Tibial nerve (tissue), 4 donors: ENCODE measurements at regions not wholly inside any gene's neighbourhood (a gene's known extent, or its start where the extent isn't known, plus 50 kb on each side); places are given as distances from the start of the nearest gene placed in this dataset.

Experiments
- DNase-seq, 2 donors: peaks; one replicate each; pipeline ENCODE4 v3.0.0-alpha.2; 2019; ENCODE audit warnings: low spot score in 2 of 2
- H3K27ac ChIP-seq, 4 donors: fragments of 200-600 bp; sonication (generic) in 3 of 4; one replicate each; pipeline ENCODE4 v1.5.1; 2017 to 2019; ENCODE audit warnings: mild to moderate bottlenecking in 1 of 4
- H3K27me3 ChIP-seq, 2 donors: fragments of 200-600 bp; sonication (generic) in 1 of 2; one replicate each; pipeline versions ENCODE4 v1.5.1 to v1.6.0; 2017 to 2019
- H3K36me3 ChIP-seq, 3 donors: fragments of 200-600 bp; sonication (generic); one replicate each; pipeline ENCODE4 v1.5.1; 2018 to 2019
- H3K4me1 ChIP-seq, 4 donors: fragments of 200-600 bp; sonication (generic) in 3 of 4; one replicate each; pipeline ENCODE4 v1.5.1; 2017 to 2019
- H3K4me3 ChIP-seq, 4 donors: fragments of 200-600 bp; sonication (generic) in 3 of 4; one replicate each; pipeline ENCODE4 v1.5.1; 2017 to 2019; ENCODE audit warnings: mild to moderate bottlenecking in 1 of 4, moderate library complexity in 1 of 4
- H3K9me3 ChIP-seq, 4 donors: fragments of 200-600 bp; sonication (generic) in 3 of 4; one replicate each; pipeline ENCODE4 v1.5.1; 2017 to 2019
- EP300 ChIP-seq, 2 donors: sonication (generic); formaldehyde crosslinking; IDR thresholded peaks; one replicate each; pipeline ENCODE4 v1.6.1; 2017; ENCODE audit warnings: antibody characterized with exemption in 2 of 2, mild to moderate bottlenecking in 1 of 2
- POLR2A ChIP-seq, 2 donors: fragments of 450-650 bp; IDR thresholded peaks; one replicate each; pipeline ENCODE4 v1.6.1; 2017; ENCODE audit warnings: antibody characterized with exemption in 2 of 2, mild to moderate bottlenecking in 2 of 2, moderate library complexity in 2 of 2
- WGBS, 2 donors: methylation state at CpG; one replicate each; pipeline ENCODE4 v1.1.5; 2018; 5-methylcytosine and 5-hydroxymethylcytosine counted together
- TF ChIP-seq, protein P1 (sequence below), 5 experiments: fragments of 200-600 bp in 3 of 5; fragments of 450-650 bp in 2 of 5; sonication (generic) in 3 of 5; IDR thresholded peaks; one replicate each; pipeline ENCODE4 v1.5.1; 2016 to 2019; ENCODE audit warnings: antibody characterized with exemption in 5 of 5, mild to moderate bottlenecking in 3 of 5, moderate library complexity in 2 of 5

DNA sequence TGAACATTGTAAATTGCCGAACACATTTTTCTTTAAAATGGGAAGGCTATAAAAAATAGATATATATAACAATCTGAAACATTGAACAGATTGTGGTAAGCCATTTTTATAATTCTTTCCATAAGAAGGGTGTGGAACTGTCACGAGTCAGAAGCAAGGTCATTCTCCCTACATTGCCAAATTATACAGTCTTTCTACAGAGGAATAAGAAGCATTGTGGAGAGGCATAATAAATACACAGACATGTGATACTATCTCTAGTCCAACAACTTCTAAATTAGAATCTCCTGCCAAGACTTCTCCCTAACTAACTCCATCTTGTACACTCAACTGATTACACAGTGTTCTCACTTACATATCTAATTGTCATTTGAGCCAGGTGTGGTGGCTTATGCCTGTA, 227.9 kb downstream of the CENPF start:
- Histone ChIP-seq H3K27me3 (no peaks in the 10 kb centered on the region), H3K27ac (no peak overlapping the region), H3K4me1 (no peaks in the 10 kb centered on the region), H3K36me3 (no peaks in the 10 kb centered on the region), H3K9me3 (peaks cover 0 to 16% (median 2%) of the 10 kb centered on the region in 4 donors), H3K4me3 (no peak overlapping the region)
- DNase-seq = no peak
- WGBS, 2 donors = 52 to 58% methylated on average over 2 of the region's 2 CpGs
- TF ChIP-seq EP300 (IDR thresholded peaks at IDR 0.05) (no peak), POLR2A (IDR thresholded peaks at IDR 0.05) (no peak)
- TF ChIP-seq, protein P1, sequence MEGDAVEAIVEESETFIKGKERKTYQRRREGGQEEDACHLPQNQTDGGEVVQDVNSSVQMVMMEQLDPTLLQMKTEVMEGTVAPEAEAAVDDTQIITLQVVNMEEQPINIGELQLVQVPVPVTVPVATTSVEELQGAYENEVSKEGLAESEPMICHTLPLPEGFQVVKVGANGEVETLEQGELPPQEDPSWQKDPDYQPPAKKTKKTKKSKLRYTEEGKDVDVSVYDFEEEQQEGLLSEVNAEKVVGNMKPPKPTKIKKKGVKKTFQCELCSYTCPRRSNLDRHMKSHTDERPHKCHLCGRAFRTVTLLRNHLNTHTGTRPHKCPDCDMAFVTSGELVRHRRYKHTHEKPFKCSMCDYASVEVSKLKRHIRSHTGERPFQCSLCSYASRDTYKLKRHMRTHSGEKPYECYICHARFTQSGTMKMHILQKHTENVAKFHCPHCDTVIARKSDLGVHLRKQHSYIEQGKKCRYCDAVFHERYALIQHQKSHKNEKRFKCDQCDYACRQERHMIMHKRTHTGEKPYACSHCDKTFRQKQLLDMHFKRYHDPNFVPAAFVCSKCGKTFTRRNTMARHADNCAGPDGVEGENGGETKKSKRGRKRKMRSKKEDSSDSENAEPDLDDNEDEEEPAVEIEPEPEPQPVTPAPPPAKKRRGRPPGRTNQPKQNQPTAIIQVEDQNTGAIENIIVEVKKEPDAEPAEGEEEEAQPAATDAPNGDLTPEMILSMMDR (IDR thresholded peaks at IDR 0.05) = no peak

DNA sequence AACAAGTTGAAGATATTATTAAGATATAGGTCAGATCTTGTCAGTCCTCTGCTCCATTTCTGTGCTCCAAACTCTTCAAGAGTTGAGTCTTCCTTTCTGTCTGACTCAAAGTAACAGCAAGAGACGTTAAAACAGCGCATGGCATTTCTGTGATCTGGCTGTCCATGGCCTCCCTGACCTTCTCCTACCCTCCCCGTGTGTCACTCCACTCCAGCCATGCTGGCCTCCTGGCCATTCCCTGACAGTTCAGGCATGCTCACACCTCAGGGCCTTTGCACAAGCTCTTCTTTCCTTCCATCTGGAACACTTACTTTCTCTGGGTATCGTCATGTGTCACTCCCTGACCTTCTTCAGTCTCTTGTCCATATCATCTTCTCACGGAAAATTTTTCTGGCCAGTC, 229.0 kb downstream of the CENPF start:
- WGBS, 2 donors = 67 to 75% methylated on average over 5 of the region's 5 CpGs
- no peak for TF ChIP-seq EP300 (IDR thresholded peaks at IDR 0.05)
- TF ChIP-seq, protein P1 (IDR thresholded peaks at IDR 0.05) = no peak
- TF ChIP-seq POLR2A (IDR thresholded peaks at IDR 0.05) = no peak
- no peak for DNase-seq
- peaks cover 0 to 16% (median 2%) of the 10 kb centered on the region in 4 donors for H3K9me3 ChIP-seq
- H3K27ac ChIP-seq = no peak overlapping the region
- no peak overlapping the region for H3K4me3 ChIP-seq
- no peaks in the 10 kb centered on the region for H3K4me1 ChIP-seq
- H3K36me3 ChIP-seq = no peaks in the 10 kb centered on the region
- H3K27me3 ChIP-seq = no peaks in the 10 kb centered on the region

DNA sequence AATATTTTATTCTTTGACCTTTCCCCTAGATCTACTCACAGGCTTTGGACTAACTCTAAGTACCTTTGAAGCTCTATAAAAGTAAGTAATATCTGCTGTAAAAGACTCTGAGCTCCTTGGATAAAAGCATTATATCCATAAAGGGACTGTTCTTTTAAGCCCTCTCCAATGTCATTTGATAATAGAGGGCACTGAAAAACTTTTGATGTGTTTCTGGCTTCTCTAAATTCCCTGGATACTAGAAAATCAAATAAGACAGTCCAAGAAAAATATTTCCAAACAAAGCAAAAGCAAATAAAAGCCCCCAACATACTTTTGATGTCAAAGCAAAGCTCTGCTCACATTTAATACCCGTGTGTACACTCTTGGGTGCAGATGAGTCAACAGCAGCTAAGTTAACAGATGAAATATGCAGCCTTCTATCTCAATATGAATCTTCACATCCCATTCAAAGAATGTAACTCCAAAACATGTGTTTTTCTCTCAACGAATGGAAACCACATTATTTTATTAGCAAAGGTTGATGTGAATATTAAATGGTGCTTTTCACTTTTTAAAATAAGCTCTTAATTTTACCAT, 230.3 kb downstream of the CENPF start:
- Histone ChIP-seq H3K9me3 (peaks cover 0 to 8% (median 0%) of the 10 kb centered on the region in 4 donors), H3K27me3 (no peaks in the 10 kb centered on the region), H3K27ac (no peak overlapping the region), H3K4me1 (no peaks in the 10 kb centered on the region), H3K36me3 (no peaks in the 10 kb centered on the region), H3K4me3 (no peak overlapping the region)
- no peak for TF ChIP-seq POLR2A (IDR thresholded peaks at IDR 0.05)
- TF ChIP-seq, protein P1 (IDR thresholded peaks at IDR 0.05) = no peak
- no peak for TF ChIP-seq EP300 (IDR thresholded peaks at IDR 0.05)
- WGBS, 2 donors = 36 to 51% methylated on average over 2 of the region's 2 CpGs
- DNase-seq = no peak

DNA sequence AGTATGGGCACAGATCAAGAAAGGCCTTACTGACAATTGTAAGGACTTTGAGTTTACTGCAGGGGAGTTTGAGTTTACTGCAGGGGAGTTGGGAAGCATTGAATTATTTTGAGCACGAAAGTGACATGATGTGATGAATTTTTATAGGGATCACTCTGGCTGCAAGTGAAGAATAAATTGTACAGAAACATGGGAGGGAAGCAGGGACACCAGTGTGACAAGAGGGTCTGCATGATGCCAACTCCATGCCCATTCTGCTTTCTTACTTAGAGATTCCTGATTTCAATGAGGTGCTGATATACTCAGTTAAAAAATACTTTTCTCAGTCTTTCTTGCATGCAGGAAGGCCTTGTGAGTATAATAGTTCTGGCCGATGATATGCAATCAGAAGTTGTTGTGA, 234.4 kb downstream of the CENPF start:
- H3K4me3 ChIP-seq = no peak overlapping the region
- H3K27me3 ChIP-seq = no peaks in the 10 kb centered on the region
- H3K36me3 ChIP-seq = no peaks in the 10 kb centered on the region
- WGBS, 2 donors = 84 to 87% methylated on average over 2 of the region's 2 CpGs
- no peak for TF ChIP-seq POLR2A (IDR thresholded peaks at IDR 0.05)
- no peak for TF ChIP-seq EP300 (IDR thresholded peaks at IDR 0.05)
- TF ChIP-seq, protein P1 (IDR thresholded peaks at IDR 0.05) = no peak
- H3K9me3 ChIP-seq = no peaks in the 10 kb centered on the region
- H3K27ac ChIP-seq = no peak overlapping the region
- no peaks in the 10 kb centered on the region for H3K4me1 ChIP-seq
- DNase-seq = no peak

DNA sequence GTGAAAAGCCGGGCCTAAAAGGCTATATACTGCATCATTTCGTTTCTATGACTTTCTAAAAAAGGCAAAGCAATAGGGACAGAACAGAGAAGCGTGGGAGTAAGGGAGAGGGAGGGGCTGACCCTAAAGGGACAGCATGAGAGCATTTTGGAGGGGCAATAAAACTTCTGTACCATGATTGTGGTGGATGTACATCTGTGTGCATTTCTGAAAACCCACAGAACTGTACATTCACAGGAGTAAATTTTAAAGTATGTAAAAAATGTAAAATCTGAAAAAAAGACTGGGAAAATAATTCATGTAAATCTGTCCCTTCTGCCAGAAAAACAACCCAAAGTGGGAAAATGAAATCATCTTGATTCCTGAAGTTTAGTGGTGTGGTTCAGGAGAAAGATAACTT, 235.4 kb downstream of the CENPF start:
- WGBS, 2 donors = 29 to 31% methylated on average over 3 of the region's 3 CpGs
- Histone ChIP-seq H3K27ac (no peak overlapping the region), H3K36me3 (no peaks in the 10 kb centered on the region), H3K27me3 (no peaks in the 10 kb centered on the region), H3K4me3 (no peak overlapping the region), H3K4me1 (no peaks in the 10 kb centered on the region), H3K9me3 (no peaks in the 10 kb centered on the region)
- DNase-seq = no peak
- TF ChIP-seq, protein P1 (IDR thresholded peaks at IDR 0.05) = no peak
- TF ChIP-seq POLR2A (IDR thresholded peaks at IDR 0.05) (no peak), EP300 (IDR thresholded peaks at IDR 0.05) (no peak)
